Omental fat pad (tissue), 3 donors: ENCODE measurements at regions not wholly inside any gene's neighbourhood (a gene's known extent, or its start where the extent isn't known, plus 50 kb on each side); places are given as distances from the start of the nearest gene placed in this dataset.

Experiments
- ATAC-seq: fragments of 150-250 bp; one replicate; pipeline ENCODE4 v1.9.1; 2016; ENCODE audit warnings: mild to moderate bottlenecking, moderate library complexity; ENCODE audit not compliant: low FRiP score
- DNase-seq: peaks from one replicate; pipeline ENCODE4 v3.0.0-alpha.2; 2019; ENCODE audit warnings: low spot score
- TF ChIP-seq, protein P1 (sequence below), 3 donors: fragments of 450-650 bp; IDR thresholded peaks; one replicate each; pipeline ENCODE4 v1.5.1; 2016 to 2017; ENCODE audit warnings: antibody characterized with exemption in 3 of 3, mild to moderate bottlenecking in 3 of 3, moderate library complexity in 2 of 3

GRCh38 chr1:57910782-57911181, 486.9 kb upstream of the DAB1 start:
- TF ChIP-seq, protein P1, sequence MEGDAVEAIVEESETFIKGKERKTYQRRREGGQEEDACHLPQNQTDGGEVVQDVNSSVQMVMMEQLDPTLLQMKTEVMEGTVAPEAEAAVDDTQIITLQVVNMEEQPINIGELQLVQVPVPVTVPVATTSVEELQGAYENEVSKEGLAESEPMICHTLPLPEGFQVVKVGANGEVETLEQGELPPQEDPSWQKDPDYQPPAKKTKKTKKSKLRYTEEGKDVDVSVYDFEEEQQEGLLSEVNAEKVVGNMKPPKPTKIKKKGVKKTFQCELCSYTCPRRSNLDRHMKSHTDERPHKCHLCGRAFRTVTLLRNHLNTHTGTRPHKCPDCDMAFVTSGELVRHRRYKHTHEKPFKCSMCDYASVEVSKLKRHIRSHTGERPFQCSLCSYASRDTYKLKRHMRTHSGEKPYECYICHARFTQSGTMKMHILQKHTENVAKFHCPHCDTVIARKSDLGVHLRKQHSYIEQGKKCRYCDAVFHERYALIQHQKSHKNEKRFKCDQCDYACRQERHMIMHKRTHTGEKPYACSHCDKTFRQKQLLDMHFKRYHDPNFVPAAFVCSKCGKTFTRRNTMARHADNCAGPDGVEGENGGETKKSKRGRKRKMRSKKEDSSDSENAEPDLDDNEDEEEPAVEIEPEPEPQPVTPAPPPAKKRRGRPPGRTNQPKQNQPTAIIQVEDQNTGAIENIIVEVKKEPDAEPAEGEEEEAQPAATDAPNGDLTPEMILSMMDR (IDR thresholded peaks at IDR 0.05), result no peak
- ATAC-seq (no peak), DNase-seq (no peak)

DNA sequence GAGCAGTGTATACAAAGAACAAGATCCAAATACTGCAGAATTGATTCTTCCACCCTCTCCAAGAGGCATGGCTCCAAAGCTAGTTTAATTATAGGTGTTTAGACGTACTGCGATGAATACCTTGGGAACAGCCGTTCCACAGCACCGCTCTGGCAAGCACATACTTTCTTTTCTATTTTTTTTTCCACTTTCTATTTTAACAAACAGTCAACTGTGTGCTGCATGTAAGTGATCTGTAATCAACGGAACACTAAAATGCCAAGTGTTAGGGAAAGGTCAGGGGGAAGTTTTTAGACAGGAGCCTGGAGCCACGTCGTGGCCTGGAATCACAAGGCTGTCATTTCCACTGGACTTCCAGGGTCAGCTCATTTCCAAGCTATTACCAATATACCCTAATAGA, 486.4 kb upstream of the DAB1 start:
- TF ChIP-seq, protein P1 (IDR thresholded peaks at IDR 0.05), result no peak
- no peak for ATAC-seq
- no peak for DNase-seq

GRCh38 chr1:57908147-57908890, 484.5 kb upstream of the DAB1 start:
- DNase-seq (no peak), ATAC-seq (no peak)
- TF ChIP-seq, protein P1 (IDR thresholded peaks at IDR 0.05), result no peak

GRCh38 chr1:57901208-57901919, 477.5 kb upstream of the DAB1 start:
- no peak for ATAC-seq
- TF ChIP-seq, protein P1 (IDR thresholded peaks at IDR 0.05), result no peak
- no peak for DNase-seq

DNA sequence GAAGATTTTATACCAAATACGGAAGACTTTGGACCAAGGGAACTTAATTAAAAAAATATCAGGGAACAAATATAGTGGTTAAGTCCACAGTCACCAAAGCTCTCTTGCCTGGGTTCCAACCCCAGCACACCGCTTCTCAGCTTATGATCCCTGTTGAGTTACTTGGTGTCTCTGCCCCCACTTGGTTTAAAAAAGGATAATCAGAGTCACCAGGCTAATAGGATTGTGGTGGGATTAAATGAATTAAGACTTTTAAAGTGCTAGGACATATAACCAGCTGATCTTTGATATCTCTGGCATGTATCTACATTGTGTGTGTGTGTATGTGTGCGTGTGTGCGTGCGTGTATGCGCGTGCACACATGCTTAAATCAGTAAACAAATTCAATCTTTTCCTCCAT, 474.7 kb upstream of the DAB1 start:
- ATAC-seq (no peak), DNase-seq (no peak)
- TF ChIP-seq, protein P1 (IDR thresholded peaks at IDR 0.05), result no peak

DNA sequence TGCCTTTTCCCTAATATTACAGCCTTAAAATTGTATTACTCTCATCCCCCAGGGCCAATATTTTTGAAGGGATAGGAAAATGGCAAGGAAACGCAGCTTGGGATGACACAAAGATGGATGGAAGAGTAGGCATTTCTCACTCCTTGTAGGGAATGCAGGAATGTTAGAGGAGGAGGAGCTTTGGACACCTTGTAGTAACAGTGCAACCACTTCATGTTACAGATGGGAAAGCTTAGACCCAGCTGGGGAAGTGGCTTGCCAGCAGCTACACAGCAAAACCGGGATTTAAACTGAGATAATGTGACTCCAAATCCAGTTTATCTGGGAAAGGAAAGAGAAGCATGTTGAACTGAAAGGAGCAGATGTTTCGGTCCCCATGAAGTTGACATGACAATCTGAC, 473.7 kb upstream of the DAB1 start:
- DNase-seq (no peak), ATAC-seq (no peak)
- TF ChIP-seq, protein P1 (IDR thresholded peaks at IDR 0.05), result no peak

DNA sequence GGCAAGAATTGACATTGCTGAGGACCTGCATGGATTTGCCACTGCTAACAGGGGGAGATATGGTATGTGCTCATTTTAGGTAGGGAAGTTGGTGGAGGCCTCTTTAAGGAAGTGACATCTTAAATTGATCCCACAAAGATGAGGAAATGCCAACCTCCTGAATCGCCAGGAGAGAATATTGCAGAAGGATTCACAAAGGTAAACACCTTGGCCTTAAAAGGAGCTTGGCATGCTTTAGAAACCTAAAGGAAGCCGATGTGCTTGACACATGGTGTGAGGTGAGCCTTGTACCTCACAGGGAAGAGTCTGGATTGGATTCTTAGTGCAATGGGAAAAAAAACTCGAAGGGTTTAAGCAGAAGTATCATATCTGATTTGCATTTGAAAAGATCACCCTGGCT, 470.5 kb upstream of the DAB1 start:
- TF ChIP-seq, protein P1 (IDR thresholded peaks at IDR 0.05), result no peak
- ATAC-seq, result no peak

More for the DNA sequence above, 470.5 kb upstream of the DAB1 start:
- no peak for DNase-seq
